Fibroblast of lung (primary cell): ENCODE measurements at regions not wholly inside any gene's neighbourhood (a gene's known extent, or its start where the extent isn't known, plus 50 kb on each side); places are given as distances from the start of the nearest gene placed in this dataset.

Experiments used
- DNase-seq, 2 donors: peaks; one replicate each; pipeline versions ENCODE4 v3.0.0 to v3.0.0-alpha.2; 2010; ENCODE audit warnings: low read depth in 2 of 2
- H2AFZ ChIP-seq: 2 replicates; pipeline ENCODE4 v1.5.1; 2012; ENCODE audit warnings: low read length, control low read depth, inconsistent platforms
- H3K27ac ChIP-seq: 2 replicates; pipeline ENCODE4 v1.5.1; 2011; ENCODE audit warnings: low read length, control low read depth; ENCODE audit not compliant: insufficient read depth
- H3K27me3 ChIP-seq: 2 replicates; pipeline ENCODE4 v1.5.1; 2011; ENCODE audit warnings: mild to moderate bottlenecking, low read length; ENCODE audit not compliant: control insufficient read depth, insufficient read depth
- H3K36me3 ChIP-seq: 2 replicates; pipeline ENCODE4 v1.5.1; 2011; ENCODE audit warnings: low read length; ENCODE audit not compliant: control insufficient read depth, insufficient read depth
- H3K4me1 ChIP-seq: 2 replicates; pipeline ENCODE4 v1.5.1; 2011; ENCODE audit warnings: low read length; ENCODE audit not compliant: control insufficient read depth, insufficient read depth; ENCODE audit errors: extremely low read depth
- H3K4me2 ChIP-seq: 2 replicates; pipeline ENCODE4 v1.5.1; 2011; ENCODE audit warnings: low read length, control low read depth; ENCODE audit not compliant: insufficient read depth; ENCODE audit errors: extremely low read depth
- H3K4me3 ChIP-seq, 4 experiments: fragments of 200-600 bp in 1 of 4; sonication (generic) in 1 of 4; replicated peaks in 1 of 4; 2 replicates each; pipeline ENCODE4 v1.5.1; 2011 to 2016; ENCODE audit warnings: low read length in 4 of 4, low read depth in 3 of 4, mild to moderate bottlenecking in 3 of 4, control low read depth in 2 of 4, inconsistent platforms in 1 of 4, mixed read lengths in 1 of 4; ENCODE audit not compliant: insufficient read depth in 1 of 4; ENCODE audit errors: control extremely low read depth in 1 of 4
- H3K79me2 ChIP-seq: 2 replicates; pipeline ENCODE4 v1.5.1; 2012; ENCODE audit warnings: mild to moderate bottlenecking, low read length, inconsistent platforms; ENCODE audit not compliant: control insufficient read depth, insufficient read depth
- H3K9ac ChIP-seq: 2 replicates; pipeline ENCODE4 v1.5.1; 2011; ENCODE audit warnings: mild to moderate bottlenecking, low read length, control low read depth; ENCODE audit not compliant: insufficient read depth
- H3K9me3 ChIP-seq: 2 replicates; pipeline ENCODE4 v1.5.1; 2012; ENCODE audit warnings: low read depth, low read length; ENCODE audit not compliant: control insufficient read depth, insufficient read depth
- H4K20me1 ChIP-seq: 2 replicates; pipeline ENCODE4 v1.5.1; 2011; ENCODE audit warnings: low read length; ENCODE audit not compliant: control insufficient read depth, insufficient read depth; ENCODE audit errors: extremely low read depth
- CTCF ChIP-seq, 2 donors: IDR thresholded peaks in 1 of 2; conservative IDR thresholded peaks in 1 of 2; 1 replicate in 1 of 2; 2 replicates in 1 of 2; pipeline ENCODE4 v1.5.1; 2011 to 2012; ENCODE audit warnings: low read length in 2 of 2, control low read depth in 1 of 2, inconsistent platforms in 1 of 2, low read depth in 1 of 2, mild to moderate bottlenecking in 1 of 2
- EZH2 ChIP-seq: IDR thresholded peaks from 2 replicates; pipeline ENCODE4 v1.5.1; 2012; ENCODE audit warnings: low read length, control low read depth, mild to moderate bottlenecking; ENCODE audit errors: missing control alignments

- Histone ChIP-seq H3K9me3 (no peaks in the 10 kb centered on the region), H3K36me3 (no peaks in the 10 kb centered on the region), H3K4me1 (no peaks in the 10 kb centered on the region), H3K4me3 (no peak overlapping the region), H3K79me2 (no peaks in the 10 kb centered on the region), H3K27ac (no peak overlapping the region), H3K4me2 (no peak overlapping the region), H4K20me1 (no peaks in the 10 kb centered on the region), H3K9ac (no peak overlapping the region), H2AFZ (no peak overlapping the region), H3K27me3 (no peaks in the 10 kb centered on the region)
- DNase-seq: no peak
- no peak for TF ChIP-seq EZH2
- no peak for TF ChIP-seq CTCF (conservative IDR thresholded peaks at IDR 0.05 in 1 of 2, IDR thresholded peaks at IDR 0.05 in 1 of 2; ENCODE audit: low read depth in 1 of 2, low read length in 2 of 2)
Observed at GRCh38 chr9:71485326-71485725, 283.0 kb downstream of the CEMIP2 start.

DNA sequence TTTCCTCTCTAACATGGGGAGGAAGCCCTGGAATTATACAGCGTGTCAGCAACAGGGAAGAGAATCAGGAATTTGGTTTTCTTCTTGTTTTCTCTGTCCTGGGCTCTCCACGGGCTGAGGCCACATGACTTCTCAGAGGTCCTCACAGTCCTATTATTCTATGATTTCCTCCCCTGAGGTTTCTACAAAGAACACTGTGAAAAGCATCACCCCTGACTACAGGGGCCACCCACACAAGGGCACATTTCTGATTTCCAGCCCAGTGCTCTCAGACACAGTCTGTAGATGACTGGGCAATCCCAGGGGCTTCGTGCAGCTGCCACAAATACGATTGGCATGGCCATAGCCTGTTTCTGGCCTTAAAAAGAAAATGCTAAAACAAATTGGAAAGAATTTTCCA is 284.9 kb downstream of the CEMIP2 start:
- no peak overlapping the region for H3K4me2 ChIP-seq
- DNase-seq: no peak
- H3K36me3 ChIP-seq: no peaks in the 10 kb centered on the region
- no peaks in the 10 kb centered on the region for H3K9me3 ChIP-seq
- no peak overlapping the region for H3K4me3 ChIP-seq
- H3K27ac ChIP-seq: no peak overlapping the region
- no peaks in the 10 kb centered on the region for H3K27me3 ChIP-seq
- TF ChIP-seq EZH2 (no peak), CTCF (conservative IDR thresholded peaks at IDR 0.05 in 1 of 2, IDR thresholded peaks at IDR 0.05 in 1 of 2; ENCODE audit: low read depth in 1 of 2, low read length in 2 of 2) (no peak)
- H3K4me1 ChIP-seq: no peaks in the 10 kb centered on the region
- H3K9ac ChIP-seq: no peak overlapping the region
- H3K79me2 ChIP-seq: no peaks in the 10 kb centered on the region
- H2AFZ ChIP-seq: no peak overlapping the region
- H4K20me1 ChIP-seq: no peaks in the 10 kb centered on the region

DNA sequence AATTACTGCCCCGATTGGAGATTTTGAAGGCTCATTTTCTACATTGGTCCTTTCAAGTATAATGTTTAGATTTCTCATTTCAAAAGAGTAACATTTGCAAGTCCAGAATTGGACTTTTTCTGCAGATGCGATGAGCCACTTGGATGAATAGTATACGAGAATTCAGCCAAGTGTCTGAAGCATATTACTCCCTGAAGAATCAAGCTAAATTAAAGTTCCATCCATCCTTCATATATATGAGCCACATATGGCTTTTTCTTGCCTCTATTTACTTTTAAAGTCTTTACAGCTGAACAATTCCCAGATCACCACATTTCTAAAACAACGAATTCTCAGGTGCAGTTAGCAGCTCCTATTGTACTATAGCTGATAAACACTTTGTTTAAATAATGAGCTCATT is 288.7 kb downstream of the CEMIP2 start:
- H3K79me2 ChIP-seq: no peaks in the 10 kb centered on the region
- no peak overlapping the region for H3K27ac ChIP-seq
- H3K9ac ChIP-seq: no peak overlapping the region
- no peak overlapping the region for H3K4me2 ChIP-seq
- no peaks in the 10 kb centered on the region for H3K27me3 ChIP-seq
- H3K4me1 ChIP-seq: no peaks in the 10 kb centered on the region
- H2AFZ ChIP-seq: no peak overlapping the region
- no peak for TF ChIP-seq CTCF (conservative IDR thresholded peaks at IDR 0.05 in 1 of 2, IDR thresholded peaks at IDR 0.05 in 1 of 2; ENCODE audit: low read depth in 1 of 2, low read length in 2 of 2)
- TF ChIP-seq EZH2: no peak
- no peaks in the 10 kb centered on the region for H3K36me3 ChIP-seq
- no peaks in the 10 kb centered on the region for H3K9me3 ChIP-seq
- H4K20me1 ChIP-seq: no peaks in the 10 kb centered on the region
- H3K4me3 ChIP-seq: no peak overlapping the region
- no peak for DNase-seq
